Thyroid gland (tissue), 4 donors: ENCODE measurements at regions not wholly inside any gene's neighbourhood (a gene's known extent, or its start where the extent isn't known, plus 50 kb on each side); places are given as distances from the start of the nearest gene placed in this dataset.
"Not testable (repeated sequence)": the region's sequence is repeated elsewhere in the genome, so short reads cannot be mapped to it uniquely, and the experiment has no call there.

Experiments
- DNase-seq, 2 donors: peaks; one replicate each; pipeline ENCODE4 v3.0.0-alpha.2; 2019
- H3K27ac ChIP-seq, 3 donors: fragments of 200-600 bp; sonication (generic); 1 replicate in 2 of 3; 2 replicates in 1 of 3; pipeline ENCODE4 v1.5.1; 2016 to 2019; ENCODE audit warnings: mild to moderate bottlenecking in 1 of 3, moderate library complexity in 1 of 3
- H3K27me3 ChIP-seq: fragments of 200-600 bp; sonication (generic); one replicate; pipeline ENCODE4 v1.5.1; 2019
- H3K36me3 ChIP-seq, 2 donors: fragments of 200-600 bp; sonication (generic); one replicate each; pipeline ENCODE4 v1.5.1; 2016 to 2019
- H3K4me1 ChIP-seq, 2 donors: fragments of 200-600 bp; sonication (generic); one replicate each; pipeline ENCODE4 v1.5.1; 2017 to 2019
- H3K4me3 ChIP-seq, 3 donors: fragments of 200-600 bp; sonication (generic); replicated peaks in 1 of 3; 1 replicate in 2 of 3; 2 replicates in 1 of 3; pipeline ENCODE4 v1.5.1; 2016; ENCODE audit warnings: mild to moderate bottlenecking in 1 of 3
- H3K9me3 ChIP-seq: fragments of 200-600 bp; sonication (generic); one replicate; pipeline ENCODE4 v1.5.1; 2017
- POLR2A ChIP-seq, 2 donors: fragments of 450-650 bp; IDR thresholded peaks; one replicate each; pipeline ENCODE4 v1.6.1; 2017; ENCODE audit warnings: antibody characterized with exemption in 2 of 2, mild to moderate bottlenecking in 2 of 2, moderate library complexity in 1 of 2
- WGBS, 2 donors: methylation state at CpG; one replicate each; pipeline ENCODE4 v1.1.5; 2017; 5-methylcytosine and 5-hydroxymethylcytosine counted together
- intact Hi-C: fragments of 100-400 bp; cut with DNase I; formaldehyde crosslinking; loops from one replicate; pipeline ENCODE4 v1.15.1; 2023
- TF ChIP-seq, protein P1 (sequence below), 6 experiments: fragments of 200-600 bp in 3 of 6; fragments of 450-650 bp in 3 of 6; sonication (generic) in 3 of 6; IDR thresholded peaks; one replicate each; pipeline ENCODE4 v1.5.1; 2016 to 2019; ENCODE audit warnings: antibody characterized with exemption in 6 of 6, mild to moderate bottlenecking in 2 of 6, inconsistent platforms in 1 of 6, moderate library complexity in 1 of 6

DNA sequence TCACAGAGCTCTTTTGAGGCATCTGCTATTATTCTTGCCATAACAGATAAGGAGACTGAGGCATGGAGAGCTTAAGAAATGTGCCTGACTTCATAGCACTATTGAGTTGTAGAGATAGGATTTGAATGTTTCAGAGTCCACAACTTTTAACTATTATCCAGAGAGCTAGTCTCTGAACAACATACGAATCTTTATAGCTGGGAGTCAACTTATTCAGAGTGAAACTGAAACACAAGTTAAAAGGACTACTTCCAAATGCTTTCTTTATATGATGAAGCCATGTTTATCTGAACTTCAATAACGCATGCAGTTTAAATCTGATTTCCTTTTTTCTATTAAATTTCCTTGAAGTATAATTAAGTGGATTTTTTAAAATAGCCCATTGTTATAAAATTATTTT lies 268.8 kb downstream of the IKZF2 start:
- no peak overlapping the region for H3K4me3 ChIP-seq

DNA sequence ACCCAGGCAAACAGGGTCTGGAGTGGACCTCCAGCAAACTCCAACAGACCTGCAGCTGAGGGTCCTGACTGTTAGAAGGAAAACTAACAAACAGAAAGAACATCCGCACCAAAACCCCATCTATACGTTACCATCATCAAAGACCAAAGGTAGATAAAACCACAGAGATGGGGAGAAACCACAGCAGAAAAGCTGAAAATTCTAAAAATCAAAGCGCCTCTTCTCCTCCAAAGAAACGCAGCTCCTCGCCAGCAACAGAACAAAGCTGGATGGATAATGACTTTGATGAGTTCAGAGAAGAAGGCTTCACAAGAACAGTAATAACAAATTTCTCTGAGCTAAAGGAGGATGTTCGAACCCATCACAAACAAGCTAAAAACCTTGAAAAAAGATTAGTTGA lies 274.9 kb downstream of the IKZF2 start:
- intact Hi-C loops, DNase-seq, H3K27me3 ChIP-seq, H3K9me3 ChIP-seq, H3K36me3 ChIP-seq, H3K4me1 ChIP-seq, H3K27ac ChIP-seq, H3K4me3 ChIP-seq: not testable (repeated sequence)
- 95% methylated on average over 6 of the region's 6 CpGs for WGBS, 2 donors

More for the DNA sequence above, 268.8 kb downstream of the IKZF2 start:
- Histone ChIP-seq H3K9me3 (no peaks in the 10 kb centered on the region), H3K36me3 (no peaks in the 10 kb centered on the region), H3K4me1 (no peaks in the 10 kb centered on the region), H3K27me3 (no peaks in the 10 kb centered on the region), H3K27ac (no peak overlapping the region)
- DNase-seq, result no peak
- intact Hi-C loops, result no loop called here
- TF ChIP-seq POLR2A (IDR thresholded peaks at IDR 0.05), result no peak
- TF ChIP-seq, protein P1, sequence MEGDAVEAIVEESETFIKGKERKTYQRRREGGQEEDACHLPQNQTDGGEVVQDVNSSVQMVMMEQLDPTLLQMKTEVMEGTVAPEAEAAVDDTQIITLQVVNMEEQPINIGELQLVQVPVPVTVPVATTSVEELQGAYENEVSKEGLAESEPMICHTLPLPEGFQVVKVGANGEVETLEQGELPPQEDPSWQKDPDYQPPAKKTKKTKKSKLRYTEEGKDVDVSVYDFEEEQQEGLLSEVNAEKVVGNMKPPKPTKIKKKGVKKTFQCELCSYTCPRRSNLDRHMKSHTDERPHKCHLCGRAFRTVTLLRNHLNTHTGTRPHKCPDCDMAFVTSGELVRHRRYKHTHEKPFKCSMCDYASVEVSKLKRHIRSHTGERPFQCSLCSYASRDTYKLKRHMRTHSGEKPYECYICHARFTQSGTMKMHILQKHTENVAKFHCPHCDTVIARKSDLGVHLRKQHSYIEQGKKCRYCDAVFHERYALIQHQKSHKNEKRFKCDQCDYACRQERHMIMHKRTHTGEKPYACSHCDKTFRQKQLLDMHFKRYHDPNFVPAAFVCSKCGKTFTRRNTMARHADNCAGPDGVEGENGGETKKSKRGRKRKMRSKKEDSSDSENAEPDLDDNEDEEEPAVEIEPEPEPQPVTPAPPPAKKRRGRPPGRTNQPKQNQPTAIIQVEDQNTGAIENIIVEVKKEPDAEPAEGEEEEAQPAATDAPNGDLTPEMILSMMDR (IDR thresholded peaks at IDR 0.05), result no peak
- 82 to 89% methylated on average over 2 of the region's 2 CpGs for WGBS, 2 donors

DNA sequence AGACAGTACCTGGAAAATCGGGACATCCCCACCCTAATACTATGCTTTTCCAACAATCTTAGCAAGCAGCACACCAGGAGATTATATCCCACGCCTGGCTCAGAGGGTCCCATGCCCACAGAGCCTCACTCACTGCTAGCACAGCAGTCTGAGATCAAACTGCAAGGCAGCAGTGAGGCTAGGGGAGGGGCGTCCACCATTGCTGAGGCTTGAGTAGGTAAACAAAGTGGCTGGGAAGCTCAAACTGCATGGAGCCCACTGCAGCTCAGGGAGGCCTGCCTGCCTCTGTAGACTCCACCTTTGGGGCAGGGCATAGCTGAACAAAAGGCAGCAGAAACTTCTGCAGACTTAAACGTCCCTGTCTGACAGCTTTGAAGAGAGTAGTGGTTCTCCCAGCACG lies 275.5 kb downstream of the IKZF2 start:
- H3K36me3 ChIP-seq, H3K9me3 ChIP-seq, DNase-seq, H3K4me1 ChIP-seq, H3K27me3 ChIP-seq, H3K27ac ChIP-seq, intact Hi-C loops, H3K4me3 ChIP-seq: not testable (repeated sequence)
- WGBS, 2 donors, result 83 to 97% methylated on average over 5 of the region's 5 CpGs

DNA sequence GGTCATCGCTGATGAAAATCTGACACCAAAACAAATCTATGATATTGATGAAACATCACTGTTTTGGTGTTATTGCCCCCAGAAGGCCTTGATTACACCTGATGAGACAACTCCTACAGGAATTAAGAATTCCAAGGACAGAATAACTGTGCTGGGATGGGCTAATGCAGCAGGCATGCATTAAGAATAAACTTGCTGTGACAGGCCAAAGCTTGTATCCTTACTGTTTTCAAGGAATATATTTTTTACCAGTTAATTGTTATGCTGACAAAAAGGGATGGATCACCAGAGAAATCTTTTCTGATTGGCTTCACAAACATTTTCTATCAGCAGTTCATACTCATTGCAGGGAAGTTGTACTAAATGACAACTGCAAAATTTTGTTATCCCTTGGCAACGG lies 278.2 kb downstream of the IKZF2 start:
- Histone ChIP-seq H3K4me1 (no peaks in the 10 kb centered on the region), H3K36me3 (no peaks in the 10 kb centered on the region), H3K27ac (no peak overlapping the region), H3K27me3 (no peaks in the 10 kb centered on the region), H3K9me3 (no peaks in the 10 kb centered on the region), H3K4me3 (no peak overlapping the region)
- DNase-seq, result no peak
- intact Hi-C loops, result no loop called here
- WGBS, 2 donors, result 91 to 93% methylated on average over 2 of the region's 2 CpGs
- TF ChIP-seq, protein P1 (IDR thresholded peaks at IDR 0.05), result no peak
- no peak for TF ChIP-seq POLR2A (IDR thresholded peaks at IDR 0.05)

DNA sequence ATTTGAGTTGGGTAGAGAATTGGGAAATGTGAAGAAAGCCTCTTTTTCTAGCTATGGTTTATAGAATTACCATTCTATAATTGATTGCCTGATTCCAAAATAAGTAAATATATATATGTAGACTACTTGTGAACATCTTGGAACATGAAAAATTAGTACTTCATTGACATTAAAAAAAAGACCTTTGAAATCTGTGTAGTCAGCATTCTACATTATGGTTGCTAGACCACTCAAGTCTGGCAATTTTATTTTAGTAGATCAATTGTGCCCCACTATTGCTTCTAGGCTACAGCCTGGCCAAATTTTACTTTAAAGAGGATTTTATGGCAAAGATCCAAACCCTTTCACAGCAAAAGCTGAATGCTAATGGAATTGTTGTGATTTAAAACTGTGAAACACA lies 279.8 kb downstream of the IKZF2 start:
- no peaks in the 10 kb centered on the region for H3K27me3 ChIP-seq
- H3K27ac ChIP-seq, result no peak overlapping the region
- H3K4me3 ChIP-seq, result no peak overlapping the region
- TF ChIP-seq, protein P1 (IDR thresholded peaks at IDR 0.05), result no peak
- TF ChIP-seq POLR2A (IDR thresholded peaks at IDR 0.05), result no peak
- intact Hi-C loops, result no loop called here
- H3K4me1 ChIP-seq, result no peaks in the 10 kb centered on the region
- H3K36me3 ChIP-seq, result no peaks in the 10 kb centered on the region
- no peaks in the 10 kb centered on the region for H3K9me3 ChIP-seq
- DNase-seq, result no peak

DNA sequence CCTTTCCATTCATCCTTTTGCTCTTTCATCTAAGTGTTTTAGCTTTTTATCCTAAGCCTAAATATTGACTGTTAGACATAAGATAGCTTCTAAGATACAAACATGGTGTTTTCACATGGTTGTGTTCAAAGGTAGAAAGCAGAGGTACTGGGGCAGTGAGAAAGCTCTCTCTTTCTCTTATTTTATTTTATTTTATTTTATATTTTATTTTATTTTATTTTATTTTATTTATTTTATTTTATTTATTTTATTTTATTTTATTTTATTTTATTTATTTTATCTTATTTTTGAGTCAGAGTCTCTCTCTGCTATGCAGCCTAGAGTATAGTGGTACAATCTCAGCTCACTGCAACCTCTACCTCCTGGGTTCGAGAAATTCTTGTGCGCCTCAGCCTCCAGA lies 287.2 kb downstream of the IKZF2 start:
- Histone ChIP-seq H3K9me3 (no peaks in the 10 kb centered on the region), H3K27ac (no peak overlapping the region), H3K4me1 (no peaks in the 10 kb centered on the region), H3K36me3 (no peaks in the 10 kb centered on the region), H3K4me3 (no peak overlapping the region), H3K27me3 (no peaks in the 10 kb centered on the region)
- DNase-seq, result no peak
- intact Hi-C loops, result no loop called here
- TF ChIP-seq, protein P1 (IDR thresholded peaks at IDR 0.05), result no peak
- TF ChIP-seq POLR2A (IDR thresholded peaks at IDR 0.05), result no peak
- WGBS, 2 donors, result 92 to 96% methylated on average over 2 of the region's 2 CpGs
